GM20431 (cell line): ENCODE measurements at regions not wholly inside any gene's neighbourhood (a gene's known extent, or its start where the extent isn't known, plus 50 kb on each side); places are given as distances from the start of the nearest gene placed in this dataset.

ENCODE experiments used
- in situ Hi-C: fragments of 300-500 bp; cut with MseI, MboI; formaldehyde crosslinking; loops from one replicate; pipeline ENCODE4 v1.15.0; 2020; ENCODE audit warnings: low sequenced_read_pairs; ENCODE audit not compliant: unreplicated experiment

GRCh38 chr11:116164843-116165242 is 607.9 kb downstream of the BUD13 start:
- in situ Hi-C loops, result no loop called here

GRCh38 chr11:116162886-116163230 is 609.9 kb downstream of the BUD13 start:
- in situ Hi-C loops, result no loop called here

DNA sequence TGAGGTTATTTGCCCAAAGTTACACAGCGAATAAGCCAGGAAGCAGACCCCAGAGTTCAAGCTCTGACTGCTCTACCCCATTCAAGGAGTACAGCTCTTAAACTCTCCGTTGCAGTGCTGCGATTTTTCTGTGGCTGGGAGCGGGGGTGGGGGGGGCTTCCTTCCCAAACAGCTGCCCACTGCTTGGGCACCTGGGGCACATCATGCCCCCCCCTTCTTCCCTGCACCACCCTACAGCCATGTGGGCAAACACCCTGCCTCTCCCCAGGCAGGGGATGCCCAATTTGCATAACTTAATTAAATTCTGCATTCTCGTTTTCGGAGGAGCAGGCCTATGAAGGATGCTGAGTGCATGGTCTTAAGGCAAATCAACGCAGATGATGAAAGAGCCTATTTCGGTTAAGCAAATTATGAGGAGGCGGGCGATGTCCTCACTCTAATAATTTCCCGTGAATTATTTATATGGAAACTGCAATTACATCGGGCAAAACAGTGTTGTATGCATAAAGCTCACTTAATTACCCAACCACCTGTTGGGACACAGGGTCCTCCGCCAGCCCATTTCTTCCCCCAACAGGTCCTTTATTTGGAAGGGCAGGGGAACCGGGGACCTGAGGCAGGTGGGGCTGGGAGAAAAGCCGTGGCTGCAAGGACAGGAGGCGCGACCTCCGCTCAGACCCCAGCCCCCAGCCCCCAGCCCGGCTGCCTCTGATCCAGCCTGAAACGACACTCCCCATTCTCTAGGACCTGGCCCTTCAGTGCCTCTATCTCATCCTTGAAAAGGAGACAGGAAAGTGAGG is 610.5 kb downstream of the BUD13 start:
- in situ Hi-C loops, result no loop called here

GRCh38 chr11:116148645-116149044 is 624.1 kb downstream of the BUD13 start:
- in situ Hi-C loops, result no loop called here

GRCh38 chr11:116148056-116148455 is 624.7 kb downstream of the BUD13 start:
- in situ Hi-C loops, result no loop called here

- in situ Hi-C loops, result no loop called here
Measured at GRCh38 chr11:116145187-116145865, 627.5 kb downstream of the BUD13 start.

DNA sequence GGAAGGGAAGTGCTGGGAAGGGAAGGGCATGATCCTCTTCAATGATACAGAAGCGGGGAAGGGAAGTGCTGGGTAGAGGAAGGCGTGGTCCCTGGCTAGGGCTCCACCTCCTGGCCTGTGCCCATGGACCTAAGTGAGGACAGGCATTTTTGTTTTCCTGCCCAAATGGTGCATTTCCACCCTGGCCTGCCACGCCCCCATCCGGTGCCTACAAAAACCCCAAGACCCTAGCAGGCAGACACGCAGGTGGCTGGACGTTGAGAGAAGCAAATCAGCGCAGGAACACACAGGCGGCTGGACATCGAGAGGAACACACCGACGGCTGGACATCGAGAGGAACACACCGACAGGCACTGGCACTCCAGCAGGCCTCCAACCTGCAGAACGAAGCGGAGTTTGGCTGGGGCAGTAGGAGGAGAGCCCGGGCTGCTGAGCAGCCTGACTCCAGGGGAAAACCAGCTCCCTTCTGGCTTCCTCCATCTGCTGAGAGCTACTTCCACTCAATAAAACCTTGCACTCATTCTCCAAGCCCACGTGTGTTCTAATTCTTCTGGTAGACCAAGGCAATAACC is 628.3 kb downstream of the BUD13 start:
- in situ Hi-C loops, result no loop called here

- in situ Hi-C loops, result no loop called here
Measured at GRCh38 chr11:116138280-116138679, 634.1 kb upstream of the CADM1 start.

GRCh38 chr11:116137753-116138152 is 633.5 kb upstream of the CADM1 start:
- in situ Hi-C loops, result no loop called here

DNA sequence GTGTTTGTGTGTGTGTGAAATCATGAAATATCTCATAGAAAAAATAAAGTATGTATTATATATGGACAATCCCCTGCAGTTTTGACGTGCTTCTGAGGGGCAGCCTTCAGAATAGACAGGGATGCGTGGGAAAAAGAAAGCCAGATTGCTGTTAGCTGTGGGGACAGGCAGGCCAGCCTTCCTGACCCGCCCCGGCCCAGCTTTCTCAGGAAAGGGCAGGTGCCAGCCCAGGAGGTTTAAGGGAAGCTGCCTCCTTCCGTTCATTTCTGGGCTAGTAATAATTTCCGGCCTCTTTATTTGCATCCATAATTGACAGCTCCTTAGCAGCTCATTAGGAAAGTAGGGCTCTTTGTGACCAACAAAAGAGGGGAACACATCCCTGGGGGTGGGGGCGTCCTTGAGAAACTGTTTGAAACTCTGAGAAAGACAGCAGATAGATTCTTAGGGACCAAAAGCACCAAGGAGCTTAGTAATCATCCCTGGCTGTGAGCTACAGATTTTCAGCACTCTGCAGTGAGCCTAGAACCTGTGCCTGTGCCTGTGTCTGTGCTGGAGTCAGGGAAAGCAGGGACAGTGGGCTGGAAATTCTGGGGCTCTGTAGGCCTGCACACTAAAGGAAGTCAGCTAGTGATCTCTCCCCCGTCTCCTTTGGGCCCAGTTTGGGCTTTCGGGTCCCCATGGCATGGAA is 632.9 kb upstream of the CADM1 start:
- in situ Hi-C loops, result no loop called here

GRCh38 chr11:116135891-116136290 is 631.7 kb upstream of the CADM1 start:
- in situ Hi-C loops, result no loop called here

- in situ Hi-C loops, result no loop called here
Measured at GRCh38 chr11:116134450-116134849, 630.2 kb upstream of the CADM1 start.

GRCh38 chr11:116132273-116132978 is 628.2 kb upstream of the CADM1 start:
- in situ Hi-C loops, result no loop called here

GRCh38 chr11:116130122-116130521 is 625.9 kb upstream of the CADM1 start:
- in situ Hi-C loops, result no loop called here

DNA sequence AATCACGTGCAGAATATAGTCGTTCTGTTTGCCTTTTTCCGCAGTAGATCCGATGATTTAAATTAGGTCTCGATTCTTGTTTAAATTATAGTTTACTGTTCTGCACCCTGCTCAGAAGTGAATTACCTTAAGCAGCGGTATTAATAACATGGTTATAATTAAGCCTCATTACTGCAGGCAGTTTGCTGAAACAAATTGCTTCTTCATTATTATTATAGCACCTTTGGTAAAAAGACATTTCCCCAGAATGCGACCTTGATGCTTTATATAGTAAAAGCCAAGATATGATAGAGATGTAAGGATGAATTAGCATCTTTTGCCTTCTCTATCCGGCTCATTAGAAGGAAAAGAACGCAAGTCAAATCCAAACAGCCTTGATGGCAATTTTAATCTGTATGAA is 625.2 kb upstream of the CADM1 start:
- in situ Hi-C loops, result no loop called here

DNA sequence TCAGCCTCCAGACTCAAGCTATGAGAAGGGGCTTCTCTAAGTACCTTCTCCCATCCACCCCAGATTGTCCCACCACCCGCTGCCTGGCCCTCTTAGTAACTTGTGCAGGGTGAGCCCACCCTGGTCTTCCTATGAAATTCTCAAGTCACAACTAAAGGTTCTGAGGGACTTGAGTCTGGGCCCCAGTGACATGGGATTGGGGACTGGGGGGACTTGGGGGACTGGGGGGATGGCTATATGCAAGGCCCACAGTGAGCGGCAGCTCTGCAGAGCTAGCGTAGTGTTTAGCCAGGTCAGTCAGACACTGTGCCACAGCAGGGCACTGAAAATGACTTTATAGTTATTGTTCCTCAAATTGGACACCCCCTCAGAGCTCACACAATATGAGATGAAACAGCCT is 622.3 kb upstream of the CADM1 start:
- in situ Hi-C loops, result no loop called here

DNA sequence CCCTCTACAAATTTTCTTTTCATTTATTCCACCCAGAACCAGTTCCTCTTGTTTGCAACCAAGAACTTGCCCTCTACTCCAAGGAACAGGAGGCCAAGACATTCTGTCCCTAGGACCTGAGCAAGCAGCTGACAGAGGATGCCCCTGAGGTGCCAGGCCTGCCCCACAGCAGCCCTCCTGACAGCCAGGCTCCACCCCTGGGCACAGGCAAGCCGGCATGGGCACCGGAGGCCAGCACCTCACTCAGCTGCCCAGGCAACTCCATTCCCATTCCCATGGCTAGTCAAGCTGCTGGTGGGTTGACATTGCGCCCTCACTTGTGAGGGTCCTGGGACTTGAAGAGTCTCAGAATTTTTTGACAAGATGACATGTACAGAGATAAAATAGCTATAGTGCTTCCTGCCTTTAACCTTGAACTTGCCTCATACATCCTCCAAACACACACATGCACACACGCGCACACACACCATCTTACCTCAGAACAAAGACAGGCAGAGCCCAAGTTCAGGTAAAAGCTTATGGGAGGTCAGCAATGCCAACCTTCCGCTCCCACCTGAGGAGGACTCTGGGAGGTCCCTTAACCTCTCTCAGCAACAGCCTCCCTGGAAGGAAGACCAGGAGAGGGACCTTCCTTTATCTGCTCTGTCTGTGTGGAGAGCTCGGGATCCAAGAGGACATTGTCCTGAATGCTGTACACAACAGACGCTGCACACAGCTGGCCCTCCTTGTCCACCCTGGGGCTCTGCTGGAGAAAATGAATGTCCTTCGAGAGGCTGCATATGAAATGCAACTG is 620.9 kb upstream of the CADM1 start:
- in situ Hi-C loops, result no loop called here

DNA sequence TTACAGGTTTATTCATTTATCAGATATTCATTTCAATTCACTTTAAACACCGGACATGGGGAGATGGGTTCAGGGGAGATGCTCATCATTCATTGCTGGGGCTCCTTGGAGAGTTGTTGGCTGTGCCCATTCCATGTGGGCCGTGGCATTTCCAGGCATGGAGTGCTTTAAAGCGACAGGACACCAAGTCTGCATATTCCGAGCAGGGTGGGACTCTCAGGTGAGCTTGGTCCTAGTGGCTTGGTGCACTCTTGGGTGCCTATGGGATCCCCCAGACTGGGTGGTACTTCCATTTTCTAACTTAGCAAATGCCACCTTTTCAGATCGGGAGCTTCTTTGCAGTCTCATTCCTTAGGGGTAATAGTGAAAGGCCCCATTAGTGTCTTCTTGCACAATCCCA is 619.5 kb upstream of the CADM1 start:
- in situ Hi-C loops, result no loop called here

GRCh38 chr11:116122697-116123472 is 618.7 kb upstream of the CADM1 start:
- in situ Hi-C loops, result no loop called here
